Activated B cell treated with CpG ODN at 0.5 μM for 24 hours (primary cell): ENCODE measurements at regions not wholly inside any gene's neighbourhood (a gene's known extent, or its start where the extent isn't known, plus 50 kb on each side); places are given as distances from the start of the nearest gene placed in this dataset.

Experiments used
- ATAC-seq: fragments of 200-7000 bp; cut with Tn5 transposase; one replicate; pipeline ENCODE4 v1.10.0; 2021; ENCODE audit warnings: low read depth, mild to moderate bottlenecking, moderate library complexity
- CTCF ChIA-PET: fragments of 350-600 bp; sonication (Branson Sonifier 250); formaldehyde crosslinking; loops from one replicate; lab custom pipeline; 2021; ENCODE audit warnings: antibody characterized with exemption; lab: Charles Lee
- POLR2A ChIA-PET: fragments of 350-600 bp; sonication (Branson Sonifier 250); formaldehyde crosslinking; loops from one replicate; lab custom pipeline; 2021; ENCODE audit warnings: antibody characterized with exemption; lab: Charles Lee
- DNase-seq: peaks from one replicate; pipeline ENCODE4 v3.0.0; 2022
- H3K27ac Mint-ChIP-seq: one replicate; pipeline ENCODE4 v1.8.0; 2020; ENCODE audit warnings: mixed read lengths
- H3K27me3 Mint-ChIP-seq: one replicate; pipeline ENCODE4 v1.8.0; 2021; ENCODE audit warnings: mixed read lengths
- H3K36me3 Mint-ChIP-seq: one replicate; pipeline ENCODE4 v1.8.0; 2021; ENCODE audit warnings: low read depth, mixed read lengths
- H3K4me1 Mint-ChIP-seq: one replicate; pipeline ENCODE4 v1.8.0; 2021; ENCODE audit warnings: mixed read lengths
- H3K4me3 Mint-ChIP-seq: one replicate; pipeline ENCODE4 v1.8.0; 2020; ENCODE audit warnings: mild to moderate bottlenecking, mixed read lengths
- H3K9me3 Mint-ChIP-seq: one replicate; pipeline ENCODE4 v1.8.0; 2020; ENCODE audit warnings: mixed read lengths
- CTCF ChIP-seq: fragments of 200-600 bp; IDR thresholded peaks from one replicate; pipeline ENCODE4 v1.8.0; 2022; ENCODE audit warnings: antibody characterized with exemption, mild to moderate bottlenecking
- intact Hi-C: fragments of 100-400 bp; cut with micrococcal nuclease; formaldehyde crosslinking; loops from one replicate; pipeline ENCODE4 v1.15.1; 2024

DNA sequence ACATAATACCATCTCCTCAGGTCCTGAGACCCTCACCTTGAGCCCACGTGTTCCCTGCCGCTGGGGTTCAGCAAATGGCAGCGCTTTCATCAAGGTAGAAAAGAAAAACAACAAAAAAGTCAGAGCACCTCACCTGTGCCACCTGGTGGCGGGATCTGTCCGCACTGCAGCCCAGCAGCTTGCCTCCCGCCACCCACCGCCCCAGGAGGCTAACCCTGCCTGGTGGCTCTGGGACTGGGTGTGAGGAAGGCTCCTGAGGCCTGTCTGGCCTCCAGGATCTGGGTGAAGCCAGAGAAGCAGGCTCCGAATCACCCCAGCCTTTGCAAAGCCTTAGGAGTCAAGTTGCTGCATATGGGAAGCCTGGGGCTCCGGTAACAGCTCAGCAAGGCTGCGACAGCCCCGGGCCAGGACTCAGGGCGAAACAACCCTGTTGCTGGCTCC is 270.8 kb downstream of the BMP7 start:
- Mint-ChIP-seq H3K27ac (no peak overlapping the region), H3K4me1 (no peaks in the 10 kb centered on the region), H3K36me3 (no peaks in the 10 kb centered on the region), H3K9me3 (peaks cover 11% of the 10 kb centered on the region), H3K4me3 (no peak overlapping the region), H3K27me3 (peaks cover 11% of the 10 kb centered on the region)
- no peak for TF ChIP-seq CTCF
- CTCF ChIA-PET: interaction anchor here (1.4 kb wide), 1 partner anchor 445 kb away, joined by 11 read pairs; no protein-coding TSS in a partner anchor
- ATAC-seq: no peak
- POLR2A ChIA-PET: no interaction called here
- intact Hi-C loops: no loop called here
- no peak for DNase-seq

GRCh38 chr20:56996533-56996932 is 269.9 kb downstream of the BMP7 start:
- ChIA-PET POLR2A (no interaction called here), CTCF (no interaction called here)
- H3K27ac Mint-ChIP-seq: no peak overlapping the region
- intact Hi-C loops: no loop called here
- no peak overlapping the region for H3K4me3 Mint-ChIP-seq
- H3K9me3 Mint-ChIP-seq: peaks cover 11% of the 10 kb centered on the region
- DNase-seq (no peak), ATAC-seq (no peak)
- peaks cover 3% of the 10 kb centered on the region for H3K27me3 Mint-ChIP-seq
- H3K4me1 Mint-ChIP-seq: no peaks in the 10 kb centered on the region
- no peaks in the 10 kb centered on the region for H3K36me3 Mint-ChIP-seq
- TF ChIP-seq CTCF: no peak

GRCh38 chr20:56998438-56998837 is 268.0 kb downstream of the BMP7 start:
- ATAC-seq: no peak
- no peak overlapping the region for H3K27ac Mint-ChIP-seq
- POLR2A ChIA-PET: no interaction called here
- CTCF ChIA-PET: no interaction called here
- no peak for DNase-seq
- no peaks in the 10 kb centered on the region for H3K27me3 Mint-ChIP-seq
- intact Hi-C loops: no loop called here
- H3K36me3 Mint-ChIP-seq: no peaks in the 10 kb centered on the region
- no peak for TF ChIP-seq CTCF
- H3K4me3 Mint-ChIP-seq: no peak overlapping the region
- H3K4me1 Mint-ChIP-seq: no peaks in the 10 kb centered on the region
- peaks cover 11% of the 10 kb centered on the region for H3K9me3 Mint-ChIP-seq

- no peak for TF ChIP-seq CTCF
- ChIA-PET POLR2A (no interaction called here), CTCF (no interaction called here)
- intact Hi-C loops: no loop called here
- ATAC-seq (no peak), DNase-seq (no peak)
- H3K27ac Mint-ChIP-seq: no peak overlapping the region
- H3K4me3 Mint-ChIP-seq: no peak overlapping the region
- H3K4me1 Mint-ChIP-seq: no peaks in the 10 kb centered on the region
- H3K27me3 Mint-ChIP-seq: peaks cover 5% of the 10 kb centered on the region
- H3K9me3 Mint-ChIP-seq: peaks cover 11% of the 10 kb centered on the region
- no peaks in the 10 kb centered on the region for H3K36me3 Mint-ChIP-seq
Measured at GRCh38 chr20:57000441-57000968, 265.9 kb downstream of the BMP7 start.

GRCh38 chr20:57001126-57001767 is 265.2 kb downstream of the BMP7 start:
- ChIA-PET CTCF (no interaction called here), POLR2A (no interaction called here)
- H3K27ac Mint-ChIP-seq: no peak overlapping the region
- intact Hi-C loops: no loop called here
- DNase-seq: no peak
- H3K9me3 Mint-ChIP-seq: peaks cover 11% of the 10 kb centered on the region
- ATAC-seq: no peak
- no peaks in the 10 kb centered on the region for H3K36me3 Mint-ChIP-seq
- H3K27me3 Mint-ChIP-seq: peaks cover 5% of the 10 kb centered on the region
- no peak for TF ChIP-seq CTCF
- no peaks in the 10 kb centered on the region for H3K4me1 Mint-ChIP-seq
- no peak overlapping the region for H3K4me3 Mint-ChIP-seq
